Activated naive CD4-positive, alpha-beta T cell treated with anti-CD3 and anti-CD28 coated beads, Interleukin-2, amount 10 ng/mL, durations not matched to agents 7 days and 5 days (primary cell): ENCODE measurements at regions not wholly inside any gene's neighbourhood (a gene's known extent, or its start where the extent isn't known, plus 50 kb on each side); places are given as distances from the start of the nearest gene placed in this dataset.
"Not testable (repeated sequence)": the region's sequence is repeated elsewhere in the genome, so short reads cannot be mapped to it uniquely, and the experiment has no call there.

ENCODE experiments used
- CTCF ChIA-PET: fragments of 350-600 bp; sonication (Branson Sonifier 250); formaldehyde crosslinking; loops from one replicate; lab custom pipeline; 2021; ENCODE audit warnings: antibody characterized with exemption; lab: Charles Lee
- DNase-seq: peaks from one replicate; pipeline ENCODE4 v3.0.0-alpha.2; 2020
- H3K27ac Mint-ChIP-seq: one replicate; pipeline ENCODE4 v1.8.0; 2021; ENCODE audit warnings: mild to moderate bottlenecking, moderate library complexity, mixed read lengths
- H3K27me3 Mint-ChIP-seq: one replicate; pipeline ENCODE4 v1.8.0; 2021; ENCODE audit warnings: mild to moderate bottlenecking, mixed read lengths
- H3K36me3 Mint-ChIP-seq: one replicate; pipeline ENCODE4 v1.8.0; 2021; ENCODE audit warnings: mixed read lengths
- H3K4me1 Mint-ChIP-seq: one replicate; pipeline ENCODE4 v1.8.0; 2021; ENCODE audit warnings: mixed read lengths
- H3K4me3 Mint-ChIP-seq: one replicate; pipeline ENCODE4 v1.8.0; 2021; ENCODE audit warnings: mild to moderate bottlenecking, moderate library complexity, mixed read lengths
- H3K9me3 Mint-ChIP-seq: one replicate; pipeline ENCODE4 v1.8.0; 2021; ENCODE audit warnings: mixed read lengths

DNA sequence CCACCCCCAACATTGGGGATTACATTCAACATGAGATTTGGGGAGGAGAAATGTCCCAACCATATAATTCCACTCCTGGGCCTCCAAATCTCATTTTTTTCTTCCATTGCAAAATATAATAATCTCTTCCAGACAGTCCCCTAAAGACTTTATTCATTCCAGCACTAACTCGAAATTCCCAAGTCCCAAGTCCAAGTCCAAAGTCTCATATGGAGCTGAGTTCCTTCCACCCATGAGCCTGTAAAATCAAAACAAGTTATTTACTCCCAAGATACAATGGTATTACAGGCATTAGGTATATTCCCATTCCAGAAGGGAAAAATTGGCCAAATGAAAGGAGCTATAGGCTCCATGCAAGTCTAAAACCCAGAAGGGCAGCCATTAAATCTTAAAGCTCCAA lies 56.7 kb downstream of the P2RY1 start:
- no peaks in the 10 kb centered on the region for H3K27me3 Mint-ChIP-seq
- no peak for DNase-seq
- H3K36me3 Mint-ChIP-seq: no peaks in the 10 kb centered on the region
- H3K27ac Mint-ChIP-seq: no peak overlapping the region
- CTCF ChIA-PET: no interaction called here
- no peak overlapping the region for H3K4me3 Mint-ChIP-seq
- no peaks in the 10 kb centered on the region for H3K9me3 Mint-ChIP-seq
- no peaks in the 10 kb centered on the region for H3K4me1 Mint-ChIP-seq

DNA sequence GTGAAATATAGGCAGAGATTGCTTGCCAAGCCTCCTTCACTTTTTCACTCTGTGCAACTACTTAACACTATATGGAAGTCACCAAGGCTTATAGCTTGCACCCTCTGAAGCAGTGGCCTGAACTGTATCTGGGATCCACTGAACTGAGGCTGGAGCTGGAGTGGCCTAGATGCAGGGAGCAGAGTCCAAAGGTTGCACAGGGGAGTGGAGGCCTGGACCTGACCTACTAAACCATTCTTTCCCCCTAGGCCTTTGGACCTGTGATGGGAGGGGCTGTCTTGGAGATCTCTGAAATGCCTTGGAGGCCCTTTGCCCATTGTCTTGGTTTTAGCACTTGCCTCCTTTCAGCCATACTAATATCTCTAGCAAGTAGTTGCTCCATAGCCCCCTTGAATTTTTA lies 57.5 kb downstream of the P2RY1 start:
- no peak for DNase-seq
- Mint-ChIP-seq H3K27me3 (no peaks in the 10 kb centered on the region), H3K4me1 (no peaks in the 10 kb centered on the region), H3K4me3 (no peak overlapping the region), H3K9me3 (no peaks in the 10 kb centered on the region), H3K36me3 (no peaks in the 10 kb centered on the region), H3K27ac (no peak overlapping the region)
- CTCF ChIA-PET: no interaction called here

DNA sequence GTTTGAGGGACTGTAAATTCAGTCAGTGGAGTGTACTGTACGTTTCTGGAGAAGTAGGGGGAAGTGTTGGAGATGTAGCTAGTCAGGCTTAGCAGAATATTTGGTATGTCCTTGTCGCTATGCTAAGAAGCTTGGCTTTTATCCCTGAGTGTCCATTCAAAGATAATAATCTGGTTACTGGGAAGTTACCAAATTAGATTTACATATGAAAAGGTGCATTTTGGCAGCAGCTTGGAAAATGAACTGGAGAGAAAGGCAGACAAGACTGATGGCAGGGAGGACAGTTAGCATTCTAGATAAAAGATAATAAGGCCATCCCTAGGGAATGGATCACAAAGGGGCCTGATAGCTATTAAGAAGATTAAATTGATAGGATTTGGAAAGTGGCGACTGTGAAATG lies 58.7 kb downstream of the P2RY1 start:
- no peaks in the 10 kb centered on the region for H3K27me3 Mint-ChIP-seq
- CTCF ChIA-PET: interaction anchor here (0.6 kb wide), 1 partner anchor 1210 kb away, joined by 3 read pairs; no protein-coding TSS in a partner anchor
- H3K4me3 Mint-ChIP-seq: no peak overlapping the region
- H3K27ac Mint-ChIP-seq: no peak overlapping the region
- H3K9me3 Mint-ChIP-seq: no peaks in the 10 kb centered on the region
- no peaks in the 10 kb centered on the region for H3K4me1 Mint-ChIP-seq
- no peaks in the 10 kb centered on the region for H3K36me3 Mint-ChIP-seq
- no peak for DNase-seq

DNA sequence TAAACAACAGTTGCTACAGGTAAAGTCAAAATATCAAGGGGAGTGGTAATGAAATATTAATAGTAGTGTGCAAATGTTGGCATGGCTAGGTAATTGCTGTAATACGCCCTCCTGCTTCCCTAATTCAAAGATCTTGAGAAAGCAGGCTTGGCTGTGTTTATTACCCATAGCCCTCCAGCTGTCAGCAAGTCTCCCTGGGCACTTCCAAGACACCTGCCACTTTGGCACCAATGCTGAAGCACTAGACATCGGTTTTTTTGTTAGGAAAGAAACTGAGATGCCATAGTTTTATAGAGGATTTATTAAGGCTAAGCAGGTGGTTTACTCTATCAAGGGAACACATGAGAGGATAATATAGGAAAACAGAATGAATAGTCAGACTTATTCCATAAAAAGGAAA lies 64.4 kb downstream of the P2RY1 start:
- no peaks in the 10 kb centered on the region for H3K36me3 Mint-ChIP-seq
- H3K4me1 Mint-ChIP-seq: no peaks in the 10 kb centered on the region
- no peaks in the 10 kb centered on the region for H3K9me3 Mint-ChIP-seq
- no peak overlapping the region for H3K4me3 Mint-ChIP-seq
- H3K27me3 Mint-ChIP-seq: peaks cover 4% of the 10 kb centered on the region
- DNase-seq: no peak
- CTCF ChIA-PET: no interaction called here
- H3K27ac Mint-ChIP-seq: no peak overlapping the region

DNA sequence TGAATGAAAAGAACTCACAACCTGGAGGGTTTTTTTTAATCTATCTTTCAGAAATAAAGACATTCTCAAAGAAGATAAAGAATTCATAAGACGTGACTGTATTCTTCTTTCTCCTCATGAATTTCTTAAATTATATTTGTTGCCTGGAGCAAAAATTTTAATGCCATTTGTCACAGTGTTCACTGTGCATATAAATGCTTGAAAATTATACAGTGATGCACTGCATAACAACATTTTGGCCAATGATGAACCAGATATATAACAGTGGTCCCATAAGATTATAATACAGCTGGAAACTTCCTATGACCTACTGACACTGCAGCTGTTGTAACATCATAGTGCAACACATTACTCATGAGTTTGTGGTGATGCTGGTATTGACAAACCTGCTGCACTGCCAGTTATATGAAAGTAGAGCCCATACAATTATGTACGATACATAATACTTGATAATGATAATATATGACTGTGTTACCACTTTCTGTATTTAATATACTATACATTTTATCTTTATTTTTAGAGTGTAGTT lies 67.3 kb downstream of the P2RY1 start:
- CTCF ChIA-PET: no interaction called here
- no peaks in the 10 kb centered on the region for H3K36me3 Mint-ChIP-seq
- no peaks in the 10 kb centered on the region for H3K9me3 Mint-ChIP-seq
- H3K4me3 Mint-ChIP-seq: no peak overlapping the region
- no peak for DNase-seq
- H3K4me1 Mint-ChIP-seq: no peaks in the 10 kb centered on the region
- peaks cover 4% of the 10 kb centered on the region for H3K27me3 Mint-ChIP-seq
- H3K27ac Mint-ChIP-seq: no peak overlapping the region

- Mint-ChIP-seq H3K27ac (no peak overlapping the region), H3K4me3 (no peak overlapping the region), H3K9me3 (no peaks in the 10 kb centered on the region), H3K4me1 (no peaks in the 10 kb centered on the region), H3K36me3 (no peaks in the 10 kb centered on the region), H3K27me3 (peaks cover 4% of the 10 kb centered on the region)
- DNase-seq: no peak
- CTCF ChIA-PET: no interaction called here
Measured at GRCh38 chr3:152905631-152906030, 70.7 kb downstream of the P2RY1 start.

- CTCF ChIA-PET: no interaction called here
- DNase-seq: no peak
- Mint-ChIP-seq H3K36me3 (no peaks in the 10 kb centered on the region), H3K27me3 (no peaks in the 10 kb centered on the region), H3K4me3 (no peak overlapping the region), H3K27ac (no peak overlapping the region), H3K9me3 (no peaks in the 10 kb centered on the region), H3K4me1 (no peaks in the 10 kb centered on the region)
Measured at GRCh38 chr3:152909180-152909883, 74.4 kb downstream of the P2RY1 start.

DNA sequence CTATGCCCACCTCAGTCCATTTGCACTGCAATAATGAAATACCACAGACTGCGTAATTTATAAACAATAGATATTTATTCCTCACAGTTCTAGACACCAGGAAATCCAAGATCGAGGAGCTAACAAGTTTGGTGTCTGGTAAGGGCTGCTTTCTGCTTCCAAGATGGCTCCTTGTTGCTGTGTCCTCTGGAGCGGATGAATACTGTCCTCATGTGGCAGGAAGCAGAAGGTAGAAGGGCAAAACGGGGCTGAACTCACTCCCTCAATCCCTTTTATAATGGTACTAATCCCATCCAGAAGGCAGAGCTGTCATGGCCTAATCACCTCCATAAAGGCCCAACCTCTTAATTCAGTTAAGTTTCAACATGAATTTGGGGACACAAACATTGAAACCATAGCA lies 75.3 kb downstream of the P2RY1 start:
- no peaks in the 10 kb centered on the region for H3K27me3 Mint-ChIP-seq
- H3K9me3 Mint-ChIP-seq: no peaks in the 10 kb centered on the region
- no peak for DNase-seq
- H3K36me3 Mint-ChIP-seq: no peaks in the 10 kb centered on the region
- H3K4me3 Mint-ChIP-seq: no peak overlapping the region
- H3K27ac Mint-ChIP-seq: no peak overlapping the region
- CTCF ChIA-PET: no interaction called here
- H3K4me1 Mint-ChIP-seq: no peaks in the 10 kb centered on the region

DNA sequence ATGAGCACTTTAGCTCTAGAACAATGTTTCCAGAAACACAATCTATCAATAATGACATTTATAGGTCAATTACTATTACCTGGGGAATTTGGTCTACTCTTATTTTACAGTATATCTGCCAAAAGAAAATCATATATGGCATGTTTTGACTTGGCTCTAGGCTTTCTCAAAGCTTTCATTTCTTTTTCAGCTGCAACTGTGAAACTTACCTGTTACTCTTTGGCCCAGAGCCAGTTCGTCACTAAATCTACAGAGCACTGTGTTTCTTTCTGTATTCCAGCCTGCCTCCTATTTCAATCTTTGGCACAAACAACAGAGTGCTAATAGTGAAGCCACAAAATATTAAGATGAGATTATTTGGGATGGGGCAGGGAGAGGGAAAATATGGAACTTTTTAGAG lies 76.0 kb downstream of the P2RY1 start:
- no peaks in the 10 kb centered on the region for H3K4me1 Mint-ChIP-seq
- no peaks in the 10 kb centered on the region for H3K9me3 Mint-ChIP-seq
- no peaks in the 10 kb centered on the region for H3K36me3 Mint-ChIP-seq
- H3K27me3 Mint-ChIP-seq: no peaks in the 10 kb centered on the region
- no peak overlapping the region for H3K27ac Mint-ChIP-seq
- no peak overlapping the region for H3K4me3 Mint-ChIP-seq
- DNase-seq: no peak
- CTCF ChIA-PET: no interaction called here

- H3K36me3 Mint-ChIP-seq, DNase-seq, H3K4me1 Mint-ChIP-seq, H3K27ac Mint-ChIP-seq, CTCF ChIA-PET, H3K4me3 Mint-ChIP-seq, H3K9me3 Mint-ChIP-seq, H3K27me3 Mint-ChIP-seq: not testable (repeated sequence)
Measured at GRCh38 chr3:152914743-152915142, 79.8 kb downstream of the P2RY1 start.

DNA sequence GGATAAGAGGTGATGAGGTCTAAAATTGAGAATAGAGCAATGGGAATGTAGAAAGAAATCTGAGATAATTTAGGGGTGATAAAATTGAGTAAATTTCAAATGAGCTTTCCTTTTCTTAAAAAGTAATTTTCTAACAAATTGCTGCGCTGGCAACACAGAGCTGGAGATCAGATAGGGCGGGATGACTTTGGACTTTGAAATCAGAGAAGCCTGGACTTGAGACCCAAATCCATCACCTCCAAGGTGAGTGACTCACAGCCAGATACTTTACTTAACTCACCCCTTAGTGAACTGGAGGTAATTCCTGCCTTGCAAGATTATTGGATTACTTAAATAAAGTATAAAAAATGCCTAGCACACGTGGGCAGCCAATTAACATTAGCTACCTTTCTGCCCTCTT lies 80.8 kb downstream of the P2RY1 start:
- Mint-ChIP-seq H3K27me3 (peaks cover 4% of the 10 kb centered on the region), H3K27ac (no peak overlapping the region), H3K4me1 (no peaks in the 10 kb centered on the region), H3K36me3 (no peaks in the 10 kb centered on the region), H3K9me3 (no peaks in the 10 kb centered on the region), H3K4me3 (no peak overlapping the region)
- DNase-seq: no peak
- CTCF ChIA-PET: no interaction called here

DNA sequence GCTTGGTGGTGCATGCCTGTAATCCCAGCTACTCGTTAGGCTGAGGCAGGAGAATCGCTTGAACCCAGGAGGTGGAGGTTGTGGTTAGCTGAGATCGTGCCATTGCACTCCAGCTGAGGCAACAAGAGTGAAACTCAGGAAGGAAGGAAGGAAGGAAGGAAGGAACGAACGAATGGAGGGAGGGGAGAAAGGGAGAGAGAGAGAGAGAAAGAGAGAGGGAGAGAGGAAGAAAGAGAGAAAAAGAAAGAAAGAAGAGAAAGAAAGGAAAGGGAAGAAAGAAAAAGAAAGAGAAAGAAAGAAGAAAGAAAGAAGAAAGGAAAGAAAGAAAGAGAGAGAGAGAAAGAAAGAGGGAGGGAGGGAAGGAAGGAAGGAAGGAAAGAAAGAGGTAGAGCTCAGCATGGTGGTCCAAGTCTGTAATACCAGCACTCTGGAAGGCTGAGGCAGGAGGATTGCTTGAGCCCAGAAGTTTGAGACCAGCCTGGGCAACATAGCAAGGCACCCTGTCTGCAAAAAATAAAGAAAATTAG lies 81.9 kb downstream of the P2RY1 start:
- Mint-ChIP-seq H3K27ac (no peak overlapping the region), H3K4me1 (no peaks in the 10 kb centered on the region), H3K36me3 (no peaks in the 10 kb centered on the region), H3K4me3 (no peak overlapping the region), H3K9me3 (no peaks in the 10 kb centered on the region), H3K27me3 (peaks cover 4% of the 10 kb centered on the region)
- DNase-seq: no peak
- CTCF ChIA-PET: no interaction called here

DNA sequence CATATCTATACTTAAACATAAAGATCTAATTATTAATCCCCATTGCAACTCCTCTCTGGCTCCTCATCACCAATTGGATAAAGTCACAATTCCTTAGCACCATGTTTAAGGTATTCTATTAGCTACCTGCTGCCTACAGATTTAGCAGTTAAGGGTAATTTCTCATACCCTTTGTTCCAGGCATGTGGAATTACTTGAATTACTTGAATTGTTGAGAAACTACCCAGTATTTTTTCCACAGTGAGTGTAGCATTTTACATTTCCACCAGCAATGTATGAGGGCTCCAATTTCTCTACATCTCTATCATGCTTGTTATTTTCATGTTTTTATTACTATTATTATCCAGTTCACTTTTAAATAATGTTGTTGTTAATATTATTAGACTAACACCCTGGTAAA lies 86.4 kb downstream of the P2RY1 start:
- Mint-ChIP-seq H3K27ac (no peak overlapping the region), H3K27me3 (peaks cover 4% of the 10 kb centered on the region), H3K4me3 (no peak overlapping the region), H3K36me3 (no peaks in the 10 kb centered on the region), H3K4me1 (no peaks in the 10 kb centered on the region), H3K9me3 (no peaks in the 10 kb centered on the region)
- CTCF ChIA-PET: no interaction called here
- no peak for DNase-seq

- no peak overlapping the region for H3K4me3 Mint-ChIP-seq
- DNase-seq: no peak
- no peaks in the 10 kb centered on the region for H3K27me3 Mint-ChIP-seq
- CTCF ChIA-PET: no interaction called here
- no peaks in the 10 kb centered on the region for H3K36me3 Mint-ChIP-seq
- H3K9me3 Mint-ChIP-seq: no peaks in the 10 kb centered on the region
- no peak overlapping the region for H3K27ac Mint-ChIP-seq
- no peaks in the 10 kb centered on the region for H3K4me1 Mint-ChIP-seq
Measured at GRCh38 chr3:152922554-152922953, 87.6 kb downstream of the P2RY1 start.

- no peaks in the 10 kb centered on the region for H3K27me3 Mint-ChIP-seq
- DNase-seq: no peak
- CTCF ChIA-PET: no interaction called here
- H3K36me3 Mint-ChIP-seq: no peaks in the 10 kb centered on the region
- no peaks in the 10 kb centered on the region for H3K9me3 Mint-ChIP-seq
- H3K4me1 Mint-ChIP-seq: no peaks in the 10 kb centered on the region
- H3K27ac Mint-ChIP-seq: no peak overlapping the region
- H3K4me3 Mint-ChIP-seq: no peak overlapping the region
Measured at GRCh38 chr3:152927131-152927530, 92.2 kb downstream of the P2RY1 start.
